Upper lobe of right lung (tissue), 1 donor: ENCODE measurements at regions not wholly inside any gene's neighbourhood (a gene's known extent, or its start where the extent isn't known, plus 50 kb on each side); places are given as distances from the start of the nearest gene placed in this dataset.
"Not testable (repeated sequence)": the region's sequence is repeated elsewhere in the genome, so short reads cannot be mapped to it uniquely, and the experiment has no call there.

Experiments
- ATAC-seq: fragments of 200-7000 bp; cut with Tn5 transposase; one replicate; pipeline ENCODE4 v1.9.1; 2020; ENCODE audit warnings: mild to moderate bottlenecking, moderate library complexity
- DNase-seq: peaks from one replicate; pipeline ENCODE4 v3.0.0-alpha.2; 2020
- H3K27ac ChIP-seq: fragments of 200-600 bp; one replicate; pipeline ENCODE4 v1.8.0; 2022
- H3K27me3 ChIP-seq: fragments of 200-600 bp; one replicate; pipeline ENCODE4 v1.8.0; 2022; ENCODE audit warnings: mild to moderate bottlenecking
- H3K36me3 ChIP-seq: fragments of 200-600 bp; one replicate; pipeline ENCODE4 v1.8.0; 2022
- H3K4me1 ChIP-seq: fragments of 200-600 bp; one replicate; pipeline ENCODE4 v1.8.0; 2022
- H3K4me3 ChIP-seq: fragments of 200-600 bp; one replicate; pipeline ENCODE4 v1.8.0; 2022; ENCODE audit warnings: mild to moderate bottlenecking
- H3K9me3 ChIP-seq: fragments of 200-600 bp; one replicate; pipeline ENCODE4 v1.8.0; 2022
- CTCF ChIP-seq: fragments of 200-600 bp; IDR thresholded peaks from one replicate; pipeline ENCODE4 v1.8.0; 2022; ENCODE audit warnings: antibody characterized with exemption
- intact Hi-C: fragments of 100-400 bp; cut with DNase I; formaldehyde crosslinking; loops from one replicate; pipeline ENCODE4 v1.11.0; 2022
- donor health status: DM: no; HTN: yes; CAD: no; lungs with severe emphysema.

DNA sequence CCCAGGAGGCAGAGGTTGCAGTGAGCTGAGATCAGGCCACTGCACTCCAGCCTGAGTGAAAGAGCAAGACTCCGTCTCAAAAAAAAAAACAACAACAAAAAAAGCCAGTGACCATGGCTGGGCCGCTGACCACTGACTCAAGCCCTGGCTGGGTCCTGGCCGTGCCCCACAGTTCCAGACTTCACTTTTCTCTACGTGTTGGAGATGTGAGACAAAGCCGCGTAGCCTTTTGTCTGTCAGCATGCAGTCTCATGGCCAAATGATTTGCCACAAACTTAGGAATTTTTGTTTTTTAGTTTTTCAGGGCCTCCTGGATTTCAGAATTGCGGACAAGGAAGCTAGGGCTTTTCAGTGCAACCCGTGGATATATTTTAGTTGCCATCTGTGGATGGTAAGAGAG is 89.3 kb upstream of the CIBAR2 start:
- intact Hi-C loops: no loop called here

DNA sequence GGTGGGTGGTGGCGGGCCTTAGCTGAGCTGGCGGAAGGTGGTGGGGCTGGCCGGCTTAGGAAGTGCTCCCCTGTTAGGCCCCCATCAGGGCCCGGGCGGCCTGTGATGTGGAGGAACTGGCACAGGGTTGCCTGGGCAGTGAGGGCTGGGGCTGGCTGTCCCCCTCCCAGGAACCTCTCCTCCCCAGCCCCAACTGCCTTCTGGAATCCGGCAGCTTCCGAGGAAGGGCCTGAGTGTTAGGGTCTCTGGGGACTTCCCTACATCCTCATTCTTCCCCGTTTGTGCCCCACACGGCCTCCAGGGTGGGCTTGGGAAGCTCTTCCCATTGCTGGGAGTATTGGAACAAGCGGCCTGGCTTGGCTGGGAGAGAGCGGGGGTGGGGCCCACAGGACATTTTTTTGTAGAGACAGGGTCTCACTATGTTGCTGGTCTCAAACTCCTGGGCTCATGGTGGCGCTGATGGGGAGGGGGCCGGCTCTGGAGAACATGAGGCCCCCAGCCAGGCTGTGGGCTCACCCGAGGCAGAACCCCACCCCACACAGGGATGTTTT is 89.9 kb upstream of the CIBAR2 start:
- no peaks in the 10 kb centered on the region for H3K36me3 ChIP-seq
- H3K4me3 ChIP-seq: no peak overlapping the region
- peak overlapping the region; percentile 63 for H3K27ac ChIP-seq
- intact Hi-C loops: no loop called here
- H3K27me3 ChIP-seq: no peaks in the 10 kb centered on the region
- H3K4me1 ChIP-seq: peaks cover 36% of the 10 kb centered on the region
- no peak for DNase-seq
- H3K9me3 ChIP-seq: no peaks in the 10 kb centered on the region
- TF ChIP-seq CTCF: no peak
- ATAC-seq: no peak

More for the DNA sequence above, 89.3 kb upstream of the CIBAR2 start:
- DNase-seq (no peak), ATAC-seq (no peak)
- no peak for TF ChIP-seq CTCF
- Histone ChIP-seq H3K27ac (peak overlapping the region; percentile 63), H3K4me1 (peaks cover 36% of the 10 kb centered on the region), H3K4me3 (no peak overlapping the region), H3K9me3 (no peaks in the 10 kb centered on the region), H3K36me3 (no peaks in the 10 kb centered on the region), H3K27me3 (no peaks in the 10 kb centered on the region)

DNA sequence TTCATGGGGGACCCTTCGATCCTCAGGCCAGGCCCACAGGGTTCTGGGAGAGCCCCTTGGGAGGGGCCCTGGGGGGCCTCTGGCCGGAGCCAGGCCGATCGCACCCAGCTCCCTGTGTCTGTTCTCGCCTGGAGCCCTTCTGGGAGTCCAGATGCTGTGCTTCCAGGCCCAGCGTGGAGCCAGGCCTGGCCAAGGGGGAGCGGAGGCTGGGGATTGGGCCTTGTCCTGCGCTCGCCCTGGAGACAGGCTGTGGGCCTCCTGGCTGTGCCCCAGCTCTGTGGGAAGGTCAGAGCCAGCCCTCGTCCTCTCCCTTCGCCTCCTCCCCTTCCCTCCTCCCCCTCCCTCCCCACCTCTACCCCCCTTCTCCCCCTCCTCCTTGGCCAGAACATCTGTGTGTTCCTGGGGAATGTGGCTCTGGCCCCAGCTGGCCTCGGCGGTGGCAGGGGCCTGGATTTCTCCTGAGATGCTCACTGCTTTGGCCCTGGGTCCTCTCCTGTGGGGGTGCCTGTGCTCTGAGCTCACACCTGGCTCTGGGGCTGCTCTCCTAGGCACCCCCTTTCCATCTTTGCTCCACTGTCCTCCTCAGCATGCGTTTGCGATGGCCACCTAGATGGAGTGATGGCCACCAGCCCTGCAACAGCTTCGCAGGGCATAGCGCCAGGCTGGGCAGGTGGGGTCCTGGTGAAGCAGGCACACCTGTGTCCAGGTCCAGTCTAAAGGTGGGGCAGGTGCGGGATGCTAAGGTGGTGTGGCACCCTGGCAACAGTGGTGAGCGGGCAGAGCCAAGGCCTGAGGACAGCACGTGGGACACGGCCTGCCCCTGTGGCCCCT is 90.6 kb upstream of the CIBAR2 start:
- Histone ChIP-seq H3K27me3 (no peaks in the 10 kb centered on the region), H3K4me3 (no peak overlapping the region), H3K27ac (peak overlapping the region; percentile 63), H3K9me3 (no peaks in the 10 kb centered on the region), H3K4me1 (peaks cover 36% of the 10 kb centered on the region), H3K36me3 (no peaks in the 10 kb centered on the region)
- ATAC-seq (peak; percentile 67), DNase-seq (no peak)
- intact Hi-C loops: no loop called here
- TF ChIP-seq CTCF: no peak

GRCh38 chr16:85203462-85203813 is 91.2 kb upstream of the CIBAR2 start:
- H3K9me3 ChIP-seq: no peaks in the 10 kb centered on the region
- no peak overlapping the region for H3K4me3 ChIP-seq
- no peaks in the 10 kb centered on the region for H3K27me3 ChIP-seq
- TF ChIP-seq CTCF: no peak
- intact Hi-C loops: no loop called here
- peak overlapping the region; percentile 17 for H3K27ac ChIP-seq
- H3K36me3 ChIP-seq: no peaks in the 10 kb centered on the region
- DNase-seq (no peak), ATAC-seq (no peak)
- peaks cover 36% of the 10 kb centered on the region for H3K4me1 ChIP-seq

- Histone ChIP-seq H3K4me3 (no peak overlapping the region), H3K36me3 (no peaks in the 10 kb centered on the region), H3K9me3 (no peaks in the 10 kb centered on the region), H3K27ac (no peak overlapping the region), H3K4me1 (peaks cover 31% of the 10 kb centered on the region), H3K27me3 (no peaks in the 10 kb centered on the region)
- ATAC-seq (no peak), DNase-seq (no peak)
- intact Hi-C loops: no loop called here
- TF ChIP-seq CTCF: no peak
Measured at GRCh38 chr16:85204242-85205010, 92.2 kb upstream of the CIBAR2 start.

DNA sequence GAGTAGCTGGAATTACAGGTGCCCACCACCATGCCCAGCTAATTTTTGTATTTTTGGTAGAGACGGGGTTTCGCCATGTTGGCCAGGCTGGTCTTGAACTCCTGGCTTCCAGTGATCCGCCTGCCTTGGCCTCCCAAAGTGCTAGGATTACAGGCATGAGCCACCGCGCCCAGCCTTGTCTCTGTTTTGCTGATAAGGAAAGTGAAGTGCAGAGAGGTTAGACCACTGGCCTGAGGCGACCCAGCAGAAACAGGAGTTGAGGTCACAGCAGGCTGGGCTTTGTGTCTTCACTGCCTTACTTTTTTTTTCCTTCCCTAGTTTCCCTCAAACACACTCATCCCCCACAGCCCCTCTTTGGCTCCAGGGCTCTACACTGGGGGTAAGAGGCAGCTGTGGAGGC is 93.0 kb upstream of the CIBAR2 start:
- H3K36me3 ChIP-seq, ATAC-seq, DNase-seq, intact Hi-C loops, H3K4me3 ChIP-seq, H3K9me3 ChIP-seq, H3K27ac ChIP-seq, H3K27me3 ChIP-seq: not testable (repeated sequence)
- H3K4me1 ChIP-seq: peaks cover 31% of the 10 kb centered on the region
